ENCODE measurements at regions not wholly inside any gene's neighbourhood (a gene's known extent, or its start where the extent isn't known, plus 50 kb on each side); places are given as distances from the start of the nearest gene placed in this dataset.

GRCh38 chr1:172733815-172734214 lies 74.9 kb downstream of the FASLG start:
- no peak for TF ChIP-seq CTCF (IDR thresholded peaks at IDR 0.05; ENCODE audit: poor library complexity)
- TF ChIP-seq EZH2 (IDR thresholded peaks at IDR 0.05; ENCODE audit: borderline replicate concordance), result no peak
- no peak for TF ChIP-seq EZH2phosphoT487 (IDR thresholded peaks at IDR 0.05; ENCODE audit: low read depth, severe bottlenecking, unreplicated experiment)
